GM12892 (cell line): ENCODE measurements at regions not wholly inside any gene's neighbourhood (a gene's known extent, or its start where the extent isn't known, plus 50 kb on each side); places are given as distances from the start of the nearest gene placed in this dataset.

Experiments
- POLR2A ChIP-seq: IDR thresholded peaks from 2 replicates; pipeline ENCODE4 v1.6.1; 2011; ENCODE audit warnings: low read depth, low read length, control low read depth
- POLR2AphosphoS5 ChIP-seq: IDR thresholded peaks from 2 replicates; pipeline ENCODE4 v1.6.1; 2011; ENCODE audit warnings: low read depth, low read length, control low read depth
- TAF1 ChIP-seq: IDR thresholded peaks from 2 replicates; pipeline ENCODE4 v1.6.1; 2011; ENCODE audit warnings: low read depth, mild to moderate bottlenecking, control low read depth, low read length, borderline replicate concordance

GRCh38 chr1:190717055-190717454 lies 239.4 kb upstream of the BRINP3 start:
- no peak for TF ChIP-seq POLR2A
- no peak for TF ChIP-seq POLR2AphosphoS5
- no peak for TF ChIP-seq TAF1
